ENCODE measurements at regions not wholly inside any gene's neighbourhood (a gene's known extent, or its start where the extent isn't known, plus 50 kb on each side); places are given as distances from the start of the nearest gene placed in this dataset.

DNA sequence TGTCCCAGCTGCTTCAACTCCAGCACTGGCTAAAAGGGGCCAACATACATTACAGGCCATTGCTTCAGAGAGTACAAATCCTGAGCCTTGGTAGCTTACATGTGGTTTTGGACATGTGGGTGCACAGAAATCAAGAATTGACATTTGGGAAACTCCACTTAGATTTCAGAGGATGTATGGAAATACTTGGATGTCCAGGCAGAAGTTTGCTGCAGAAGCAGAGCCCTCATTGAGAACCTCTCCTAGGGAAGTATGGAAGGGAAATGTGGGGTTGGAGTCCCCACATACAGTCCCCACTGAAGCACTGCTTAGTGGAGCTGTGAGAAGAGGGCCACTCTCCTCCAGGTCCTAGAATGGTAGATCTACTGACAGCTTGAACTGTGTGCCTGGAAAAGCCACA, 218.0 kb upstream of the CWC22 start:
- Histone ChIP-seq H3K4me1 (ENCODE audit: low read depth) (peaks cover 14% of the 10 kb centered on the region), H3K9me3 (ENCODE audit: low read depth) (no peaks in the 10 kb centered on the region), H3K27me3 (no peaks in the 10 kb centered on the region), H3K4me3 (no peak overlapping the region), H3K36me3 (no peaks in the 10 kb centered on the region), H3K27ac (no peak overlapping the region)
- DNase-seq (ENCODE audit: low read depth in 1 of 2, low spot score in 1 of 2) = no peak
- TF ChIP-seq, protein P1, sequence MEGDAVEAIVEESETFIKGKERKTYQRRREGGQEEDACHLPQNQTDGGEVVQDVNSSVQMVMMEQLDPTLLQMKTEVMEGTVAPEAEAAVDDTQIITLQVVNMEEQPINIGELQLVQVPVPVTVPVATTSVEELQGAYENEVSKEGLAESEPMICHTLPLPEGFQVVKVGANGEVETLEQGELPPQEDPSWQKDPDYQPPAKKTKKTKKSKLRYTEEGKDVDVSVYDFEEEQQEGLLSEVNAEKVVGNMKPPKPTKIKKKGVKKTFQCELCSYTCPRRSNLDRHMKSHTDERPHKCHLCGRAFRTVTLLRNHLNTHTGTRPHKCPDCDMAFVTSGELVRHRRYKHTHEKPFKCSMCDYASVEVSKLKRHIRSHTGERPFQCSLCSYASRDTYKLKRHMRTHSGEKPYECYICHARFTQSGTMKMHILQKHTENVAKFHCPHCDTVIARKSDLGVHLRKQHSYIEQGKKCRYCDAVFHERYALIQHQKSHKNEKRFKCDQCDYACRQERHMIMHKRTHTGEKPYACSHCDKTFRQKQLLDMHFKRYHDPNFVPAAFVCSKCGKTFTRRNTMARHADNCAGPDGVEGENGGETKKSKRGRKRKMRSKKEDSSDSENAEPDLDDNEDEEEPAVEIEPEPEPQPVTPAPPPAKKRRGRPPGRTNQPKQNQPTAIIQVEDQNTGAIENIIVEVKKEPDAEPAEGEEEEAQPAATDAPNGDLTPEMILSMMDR (IDR thresholded peaks at IDR 0.05; ENCODE audit: low read depth, low read length) = no peak

DNA sequence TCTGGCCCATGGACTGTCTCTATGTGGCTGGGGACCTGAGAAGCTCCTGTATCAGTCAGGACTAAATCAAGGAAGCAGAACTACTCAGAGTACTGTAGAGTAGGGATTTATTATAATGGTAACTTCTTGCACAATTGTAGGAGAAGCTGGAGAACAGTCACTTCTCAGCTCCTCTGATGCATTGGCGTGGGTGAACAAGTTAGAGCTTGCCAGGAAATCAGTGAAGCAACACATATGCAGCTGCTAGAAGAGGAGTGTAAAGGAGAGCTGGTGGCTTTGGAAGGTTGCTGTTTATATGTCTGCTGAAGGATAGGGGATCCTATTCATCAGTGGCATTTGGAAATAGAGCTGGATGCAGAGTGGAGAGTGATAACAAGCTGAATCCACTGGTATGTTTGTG, 215.5 kb upstream of the CWC22 start:
- Histone ChIP-seq H3K4me3 (no peak overlapping the region), H3K9me3 (ENCODE audit: low read depth) (no peaks in the 10 kb centered on the region), H3K27me3 (no peaks in the 10 kb centered on the region), H3K36me3 (no peaks in the 10 kb centered on the region), H3K27ac (no peak overlapping the region), H3K4me1 (ENCODE audit: low read depth) (no peaks in the 10 kb centered on the region)
- peak in 1 of 2 donors; percentile 96 for DNase-seq (ENCODE audit: low read depth in 1 of 2, low spot score in 1 of 2)
- TF ChIP-seq, protein P1 (IDR thresholded peaks at IDR 0.05; ENCODE audit: low read depth, low read length) = no peak

DNA sequence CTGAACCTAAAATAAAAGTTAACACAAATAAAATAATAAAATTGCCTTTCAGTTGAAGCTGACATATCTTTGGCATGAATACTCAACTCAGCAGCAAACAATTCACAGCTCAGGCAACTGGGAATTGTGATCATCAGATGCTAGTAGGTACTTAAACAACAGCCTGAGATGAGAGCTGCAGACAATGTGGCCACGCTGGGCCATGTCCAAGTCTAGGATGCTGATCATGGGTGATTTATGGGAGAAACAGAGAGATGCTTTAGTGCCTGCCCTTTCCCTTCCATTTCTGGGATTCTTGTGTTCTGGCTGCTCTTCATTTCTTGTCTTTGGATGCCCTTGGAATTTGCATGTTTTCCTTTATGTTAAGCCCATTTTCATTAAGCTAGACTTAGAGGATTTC, 212.4 kb upstream of the CWC22 start:
- H3K4me3 ChIP-seq = no peak overlapping the region
- no peaks in the 10 kb centered on the region for H3K36me3 ChIP-seq
- DNase-seq (ENCODE audit: low read depth in 1 of 2, low spot score in 1 of 2) = no peak
- no peaks in the 10 kb centered on the region for H3K27me3 ChIP-seq
- H3K4me1 ChIP-seq (ENCODE audit: low read depth) = no peaks in the 10 kb centered on the region
- TF ChIP-seq, protein P1 (IDR thresholded peaks at IDR 0.05; ENCODE audit: low read depth, low read length) = no peak
- no peak overlapping the region for H3K27ac ChIP-seq
- H3K9me3 ChIP-seq (ENCODE audit: low read depth) = no peaks in the 10 kb centered on the region

DNA sequence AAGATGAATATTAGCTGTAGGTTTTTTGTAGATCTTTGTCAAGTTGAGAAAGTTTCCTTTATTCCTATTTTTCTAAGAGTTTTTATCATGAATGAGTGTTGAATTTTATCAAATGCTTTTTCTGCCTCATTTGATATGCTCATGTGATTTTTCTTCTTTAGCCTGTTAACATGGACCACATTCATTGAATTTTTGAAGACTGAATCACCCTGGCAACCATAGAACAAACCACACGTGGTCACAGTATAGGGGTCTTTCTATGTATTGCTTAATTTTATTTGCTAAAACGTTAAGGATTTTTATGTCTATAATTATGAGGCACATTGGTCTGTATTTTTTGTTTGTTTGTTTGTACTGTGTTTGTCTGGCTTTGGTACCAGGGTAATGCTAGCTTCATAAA, 201.7 kb upstream of the CWC22 start:
- Histone ChIP-seq H3K4me1 (ENCODE audit: low read depth) (no peaks in the 10 kb centered on the region), H3K36me3 (no peaks in the 10 kb centered on the region), H3K27me3 (no peaks in the 10 kb centered on the region), H3K4me3 (no peak overlapping the region), H3K27ac (no peak overlapping the region), H3K9me3 (ENCODE audit: low read depth) (no peaks in the 10 kb centered on the region)
- TF ChIP-seq, protein P1 (IDR thresholded peaks at IDR 0.05; ENCODE audit: low read depth, low read length) = no peak
- DNase-seq (ENCODE audit: low read depth in 1 of 2, low spot score in 1 of 2) = peak in 1 of 2 donors; percentile 74

DNA sequence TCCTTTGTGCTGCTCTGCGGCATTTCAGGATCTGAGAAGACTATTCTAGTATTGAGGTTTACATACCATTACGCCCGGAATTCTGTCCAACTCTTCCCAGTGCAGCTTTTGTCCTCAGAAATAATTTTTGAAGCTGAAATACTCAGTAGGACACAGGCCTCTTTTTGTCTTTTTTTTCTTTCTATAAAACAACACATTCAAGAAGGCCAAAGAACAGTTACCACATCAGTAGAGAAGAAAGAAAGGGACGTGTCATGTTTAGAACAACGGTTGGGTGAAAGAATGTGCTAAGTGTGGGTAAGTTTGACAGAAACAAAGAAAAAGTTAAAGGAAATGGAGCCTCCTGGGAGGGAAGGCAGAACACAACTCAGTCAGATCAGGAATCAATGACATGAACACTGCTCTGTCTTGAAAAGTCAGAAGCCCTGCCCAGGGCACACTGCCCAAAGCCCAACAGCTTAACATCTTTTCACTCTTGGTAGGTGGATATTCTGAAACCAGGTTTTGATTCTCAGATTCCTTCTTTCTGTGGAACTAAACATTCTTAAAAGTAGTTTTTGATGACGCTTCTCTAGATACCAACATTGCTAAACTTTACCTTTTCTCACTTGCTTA, 198.6 kb upstream of the CWC22 start:
- no peak overlapping the region for H3K27ac ChIP-seq

More for the DNA sequence above, 198.6 kb upstream of the CWC22 start:
- Histone ChIP-seq H3K36me3 (no peaks in the 10 kb centered on the region), H3K27me3 (no peaks in the 10 kb centered on the region), H3K9me3 (ENCODE audit: low read depth) (no peaks in the 10 kb centered on the region), H3K4me3 (no peak overlapping the region), H3K4me1 (ENCODE audit: low read depth) (no peaks in the 10 kb centered on the region)
- no peak for DNase-seq (ENCODE audit: low read depth in 1 of 2, low spot score in 1 of 2)
- TF ChIP-seq, protein P1 (IDR thresholded peaks at IDR 0.05; ENCODE audit: low read depth, low read length) = no peak
